NCI-H510A (cell line): ENCODE measurements at regions not wholly inside any gene's neighbourhood (a gene's known extent, or its start where the extent isn't known, plus 50 kb on each side); places are given as distances from the start of the nearest gene placed in this dataset.
"Not testable (repeated sequence)": the region's sequence is repeated elsewhere in the genome, so short reads cannot be mapped to it uniquely, and the experiment has no call there.

Source experiments
- DNase-seq: peaks from one replicate; lab custom pipeline; 2025; lab: John Stamatoyannopoulos, UW

- no peak for DNase-seq
These were observed 92.6 kb downstream of the ZNF281 start for GRCh38 chr1:200317236-200317635.

DNA sequence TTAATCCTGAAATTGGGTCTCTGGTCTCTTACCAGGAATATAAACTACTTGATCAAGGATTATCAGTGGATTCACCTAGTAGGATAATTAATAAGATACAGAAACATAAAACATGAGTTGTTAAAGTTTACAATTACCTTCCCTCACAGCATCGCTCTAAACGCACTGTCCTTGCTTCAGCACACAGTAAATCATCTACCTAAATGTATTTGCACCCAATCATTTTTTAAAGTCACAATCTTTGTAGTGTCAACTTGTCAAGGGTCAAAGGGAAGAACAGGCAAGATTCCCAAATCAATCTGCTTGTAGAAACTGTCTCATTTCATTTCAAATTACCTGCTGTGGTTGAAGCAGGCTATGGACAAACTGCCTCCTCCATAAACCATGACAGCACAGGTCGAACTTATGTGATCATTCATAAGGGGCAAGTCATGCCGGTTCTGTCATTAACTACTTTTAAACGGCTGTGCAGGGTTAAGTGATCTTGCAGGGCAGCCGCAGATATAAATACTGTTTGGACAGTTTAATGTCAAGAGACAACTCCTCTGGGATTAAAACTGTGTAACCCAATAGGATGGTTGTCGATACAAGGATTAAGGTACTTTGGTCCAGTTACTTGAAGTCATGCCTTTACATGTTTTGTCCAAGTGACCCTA, 93.6 kb downstream of the ZNF281 start:
- no peak for DNase-seq

DNA sequence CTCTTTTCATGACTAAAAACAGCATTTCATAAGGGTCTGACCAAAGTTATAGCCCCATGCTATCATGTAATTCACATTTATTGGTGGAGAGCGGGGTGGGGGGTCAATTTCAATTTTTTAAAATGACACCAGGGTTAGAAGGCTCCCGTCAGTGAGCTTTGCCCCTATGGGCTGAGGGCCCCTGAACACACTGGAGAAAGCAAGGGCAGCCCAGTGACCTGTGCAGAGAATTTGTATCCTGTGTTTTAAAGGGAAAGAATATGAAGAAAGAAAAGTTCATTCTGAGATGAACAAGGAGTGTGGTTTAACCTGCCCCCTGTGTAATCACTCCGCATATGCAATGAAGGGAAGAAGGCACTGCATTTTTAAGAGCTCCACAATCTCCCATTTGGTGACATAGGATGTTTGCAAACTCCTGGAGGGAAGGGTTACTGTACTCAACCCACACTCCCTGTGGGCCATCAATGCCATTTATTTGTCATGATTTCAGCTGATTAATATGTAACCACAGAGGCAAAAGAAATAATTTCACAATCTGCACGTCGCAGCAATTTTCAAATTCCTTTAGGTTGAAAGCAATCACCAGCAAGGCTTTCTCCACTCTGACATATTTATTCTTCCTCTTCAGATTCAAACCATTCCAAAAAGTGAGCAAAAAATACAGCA, 95.6 kb downstream of the ZNF281 start:
- DNase-seq = no peak

- DNase-seq = no peak
These were observed 98.6 kb downstream of the ZNF281 start for GRCh38 chr1:200311256-200311655.

- DNase-seq = no peak
These were observed 99.0 kb downstream of the ZNF281 start for GRCh38 chr1:200310824-200311223.

DNA sequence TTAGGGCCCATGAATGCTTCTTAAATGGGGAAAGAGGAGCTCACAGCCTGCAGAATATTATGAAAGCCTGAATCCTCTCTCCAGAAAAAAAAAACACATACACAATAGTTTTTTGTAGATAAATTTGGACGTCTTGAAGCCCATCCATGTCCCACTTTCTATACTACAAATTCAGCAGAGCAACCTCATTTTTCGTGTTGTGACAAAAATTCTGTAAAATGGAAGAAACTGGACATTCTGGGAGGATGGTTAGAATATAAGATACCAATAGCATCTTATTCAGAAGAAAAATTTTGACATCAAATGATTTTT, 102.1 kb downstream of the ZNF281 start:
- DNase-seq = no peak

DNA sequence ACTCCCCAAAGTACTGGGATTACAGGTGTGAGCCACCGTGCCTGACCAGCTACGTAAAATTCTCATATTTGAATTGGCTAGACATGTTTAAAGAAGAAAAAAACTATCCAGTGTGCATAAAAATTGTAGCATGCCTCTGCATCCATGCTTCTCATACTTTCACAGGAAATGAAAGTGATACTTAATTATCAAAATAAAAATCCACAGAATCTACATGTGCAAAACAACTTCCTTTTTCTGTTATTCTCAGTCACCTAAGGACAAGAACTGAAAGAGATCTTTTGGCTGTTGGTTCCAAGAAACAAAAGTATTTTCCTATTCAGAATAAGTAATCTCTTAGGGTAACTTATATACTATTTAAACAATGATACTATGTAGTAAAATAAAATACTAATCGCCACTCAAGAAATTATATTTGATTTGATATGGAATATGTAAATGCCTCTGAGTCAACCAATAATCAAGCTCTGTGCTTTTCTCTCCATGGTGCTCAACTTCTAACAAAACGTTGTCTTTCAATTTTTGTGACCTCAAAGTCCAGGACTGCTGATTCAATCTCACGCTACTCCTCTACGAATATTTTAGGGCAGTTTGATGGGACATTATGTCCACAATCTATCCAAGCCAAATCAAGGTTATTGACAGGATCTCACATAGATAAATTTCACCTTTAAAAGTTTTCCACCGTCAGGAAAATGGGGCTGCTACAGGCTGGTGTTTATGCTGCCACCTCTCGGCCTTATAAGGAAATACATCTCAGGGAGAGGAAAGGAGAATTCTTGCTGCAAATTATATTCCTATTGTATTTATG, 102.7 kb downstream of the ZNF281 start:
- DNase-seq = no peak

- DNase-seq = no peak
These were observed 104.0 kb downstream of the ZNF281 start for GRCh38 chr1:200305806-200306205.

DNA sequence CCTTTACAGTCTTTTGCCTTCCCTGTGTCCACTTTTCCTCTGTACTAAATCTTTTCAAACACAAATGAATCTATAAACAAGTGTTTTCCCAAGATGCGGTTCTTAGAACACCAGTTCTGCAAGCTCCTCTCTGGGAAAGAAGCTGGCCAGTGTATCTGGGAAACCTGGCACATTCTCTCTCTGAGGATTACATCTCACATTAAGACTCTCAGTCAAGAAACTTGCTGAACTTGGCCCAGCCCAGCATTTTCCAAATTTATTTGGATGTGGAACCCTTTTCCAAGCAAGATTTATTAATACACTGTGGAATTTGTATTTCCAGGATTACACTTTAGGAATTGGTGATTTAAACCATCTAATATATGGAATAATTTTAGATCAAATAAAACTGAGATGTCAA, 105.7 kb downstream of the ZNF281 start:
- no peak for DNase-seq

- no peak for DNase-seq
These were observed 106.9 kb downstream of the ZNF281 start for GRCh38 chr1:200302921-200303290.

DNA sequence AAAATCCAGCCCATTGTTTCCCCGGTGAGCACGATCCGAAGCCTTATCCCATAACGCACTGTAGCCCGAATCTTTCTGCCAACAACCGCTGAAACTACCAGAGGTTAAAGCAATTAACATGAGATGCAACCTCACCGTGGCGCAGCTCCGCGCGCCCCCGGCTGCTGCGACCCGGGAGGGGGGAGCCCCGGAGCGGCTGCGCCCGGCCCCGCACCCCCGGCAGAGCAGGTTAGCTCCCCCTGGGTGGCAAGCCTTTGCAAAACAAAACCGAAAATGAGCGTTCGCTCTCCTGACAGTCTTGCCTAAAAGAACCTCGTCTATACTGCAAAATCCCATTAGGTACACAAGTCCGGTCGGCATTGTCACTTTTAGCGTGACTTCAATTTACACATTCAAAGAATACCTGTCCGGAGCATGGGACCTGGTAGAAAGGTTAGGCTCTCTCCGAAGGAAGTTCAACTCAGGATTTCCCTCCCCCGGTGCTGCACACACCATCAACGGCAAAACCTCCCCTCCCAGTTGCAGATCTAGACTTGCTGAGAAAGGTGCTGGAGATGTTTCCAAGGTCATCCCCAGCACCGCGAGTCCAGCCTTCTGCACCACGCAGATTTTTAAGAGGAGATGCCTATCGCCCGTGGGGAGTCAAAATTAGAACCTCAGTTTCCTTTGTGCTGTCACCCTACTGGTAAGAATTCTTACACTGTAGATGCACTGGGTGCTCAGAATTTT, 107.5 kb downstream of the ZNF281 start:
- no peak for DNase-seq

- no peak for DNase-seq
These were observed 108.7 kb downstream of the ZNF281 start for GRCh38 chr1:200301152-200301551.

- no peak for DNase-seq
These were observed 110.3 kb downstream of the ZNF281 start for GRCh38 chr1:200299571-200299970.

GRCh38 chr1:200298242-200298641, 111.6 kb downstream of the ZNF281 start:
- no peak for DNase-seq

DNA sequence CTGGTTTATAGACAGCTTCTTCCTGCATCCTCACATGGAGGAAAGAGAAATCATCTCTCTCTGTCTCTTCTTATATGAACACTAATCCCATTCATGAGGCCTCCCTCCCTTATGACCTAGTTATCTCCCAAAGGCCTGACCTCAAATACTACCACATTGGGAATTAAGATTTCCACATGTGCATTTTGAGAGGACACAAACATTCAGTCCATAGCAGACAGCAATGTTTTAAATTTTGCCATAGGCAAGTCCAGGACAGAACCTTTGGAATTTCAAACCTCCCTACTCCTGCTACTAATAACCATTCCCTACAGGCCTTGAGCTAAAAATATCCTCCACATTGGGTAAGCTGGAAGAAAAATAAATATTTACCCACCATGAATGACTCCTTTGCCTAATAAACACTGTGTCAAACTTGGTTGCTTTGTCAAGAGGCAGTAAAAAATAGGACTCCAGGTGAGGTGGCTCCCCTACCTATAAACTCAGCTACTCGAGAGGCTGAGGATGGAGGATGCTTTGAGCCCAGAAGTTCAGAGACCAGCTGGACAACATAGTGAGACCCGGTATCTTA, 113.7 kb downstream of the ZNF281 start:
- DNase-seq = peak; percentile 41

GRCh38 chr1:200294241-200294640, 115.6 kb downstream of the ZNF281 start:
- no peak for DNase-seq

DNA sequence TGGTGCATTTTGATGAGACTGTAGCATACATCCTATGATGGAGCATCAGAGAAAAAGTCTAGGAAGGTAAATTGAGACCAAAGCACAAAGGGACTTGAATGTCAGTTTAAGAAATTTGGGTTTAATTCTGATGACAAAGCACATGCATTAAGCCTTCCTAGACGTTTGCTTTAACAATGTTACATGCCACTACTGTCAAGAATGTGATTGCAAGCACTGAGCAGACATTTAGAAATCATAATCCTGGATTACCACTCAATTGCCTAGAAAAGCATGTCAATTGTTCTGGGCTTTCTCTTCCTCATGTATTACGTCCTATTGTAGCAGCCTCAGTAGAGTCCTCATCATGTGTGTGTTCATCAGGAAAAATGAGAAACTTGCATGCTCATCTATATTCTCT, 117.1 kb downstream of the ZNF281 start:
- no peak for DNase-seq

DNA sequence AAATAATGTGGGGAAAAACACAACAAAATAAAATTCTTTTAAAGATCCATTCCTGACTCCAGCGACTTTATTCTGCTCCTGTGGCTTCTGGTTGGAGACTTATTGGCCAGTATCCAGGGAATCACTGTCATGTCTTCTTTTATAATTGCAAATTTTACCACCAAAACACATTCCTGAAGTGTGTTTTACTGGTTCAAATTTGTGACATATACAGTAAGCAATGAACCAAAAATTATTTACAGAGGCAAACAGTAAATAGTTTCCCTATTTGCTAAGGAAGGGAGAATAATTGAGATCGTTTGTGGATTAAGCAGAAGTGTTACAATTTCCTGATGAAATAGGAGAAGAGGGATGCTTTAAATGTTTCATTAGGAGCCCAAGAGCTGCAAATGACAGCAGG, 118.7 kb downstream of the ZNF281 start:
- no peak for DNase-seq

DNA sequence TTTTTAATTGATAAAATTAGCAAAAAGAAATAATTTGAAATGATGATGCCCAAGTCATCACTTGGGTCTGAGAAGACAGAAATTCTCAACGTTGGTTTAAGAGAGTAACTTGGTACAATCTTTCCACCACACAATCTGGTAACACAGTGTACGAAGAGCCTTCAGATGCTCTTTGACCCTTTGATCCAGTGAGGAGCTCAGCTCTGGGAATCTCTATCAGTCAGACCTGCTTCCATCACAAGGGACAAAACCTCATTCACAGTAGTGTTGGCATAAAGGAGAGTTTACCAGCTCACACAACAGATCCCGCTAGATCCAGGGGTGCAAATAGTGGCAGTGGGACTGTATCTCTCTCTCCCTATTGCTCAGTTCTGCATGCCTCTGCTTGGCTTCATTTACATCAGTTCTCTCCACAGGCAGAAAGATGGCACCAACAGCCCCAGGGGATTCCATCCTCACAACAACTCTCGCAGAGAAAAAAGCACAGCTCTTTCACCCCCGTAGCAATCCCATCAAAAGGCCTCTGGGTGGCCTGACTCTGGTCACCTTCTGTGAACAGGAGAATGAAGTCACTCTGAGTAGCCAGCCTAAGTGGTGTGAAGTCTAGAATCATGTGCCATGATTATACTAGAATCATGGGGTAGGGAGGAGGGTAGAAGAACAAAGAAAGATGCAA, 119.7 kb downstream of the ZNF281 start:
- no peak for DNase-seq

- no peak for DNase-seq
These were observed 121.6 kb downstream of the ZNF281 start for GRCh38 chr1:200288226-200288625.

DNA sequence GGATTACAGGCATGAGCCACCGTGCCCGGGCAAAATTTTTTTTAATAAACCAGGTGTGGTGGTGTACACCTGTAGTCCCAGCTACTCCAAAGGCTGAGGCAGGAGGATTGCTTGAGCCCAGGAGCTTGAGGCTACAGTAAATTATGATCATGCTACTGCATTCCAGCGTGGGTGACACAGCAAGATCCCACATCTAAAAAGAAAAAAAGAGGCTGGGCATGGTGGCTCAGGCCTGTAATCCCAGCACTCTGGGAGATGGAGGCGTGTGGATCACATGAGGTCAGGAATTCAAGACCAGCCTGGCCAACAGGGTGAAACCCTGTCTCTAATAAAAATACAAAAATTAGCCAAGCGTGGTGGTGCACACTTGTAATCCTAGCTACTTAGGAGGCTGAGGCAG, 125.6 kb downstream of the ZNF281 start:
- not testable (repeated sequence) for DNase-seq
